ENCODE measurements at regions not wholly inside any gene's neighbourhood (a gene's known extent, or its start where the extent isn't known, plus 50 kb on each side); places are given as distances from the start of the nearest gene placed in this dataset.

DNA sequence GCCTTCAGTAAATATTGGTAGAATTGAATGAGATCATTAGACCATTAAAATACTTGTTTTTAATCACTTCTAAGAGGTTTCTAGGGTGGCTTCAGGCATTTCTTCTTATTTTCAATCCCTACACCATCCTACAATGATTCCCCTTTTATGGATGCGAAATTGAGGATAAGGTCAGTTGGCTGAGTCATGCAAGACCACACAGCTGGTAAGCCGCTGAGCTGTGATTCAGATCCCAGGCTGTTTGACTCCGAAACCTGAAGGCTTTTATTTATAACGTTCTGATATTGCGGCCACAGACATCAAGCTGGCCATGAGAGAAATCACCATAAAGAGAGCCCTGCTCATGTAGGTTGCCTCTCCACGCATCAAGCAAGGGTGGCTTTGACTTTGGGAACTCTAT, 133.4 kb downstream of the VAPA start:
- H3K27ac ChIP-seq (ENCODE audit: poor library complexity, severe bottlenecking), result no peak overlapping the region
- H3K4me3 ChIP-seq (ENCODE audit: severe bottlenecking), result no peak overlapping the region
- no peaks in the 10 kb centered on the region for H3K36me3 ChIP-seq (ENCODE audit: low read depth)
- H3K4me1 ChIP-seq (ENCODE audit: insufficient read depth, poor library complexity, severe bottlenecking), result no peaks in the 10 kb centered on the region
- ATAC-seq (ENCODE audit: low read depth) (no peak), DNase-seq (ENCODE audit: low spot score) (no peak)
- H3K27me3 ChIP-seq (ENCODE audit: insufficient read depth, poor library complexity, severe bottlenecking), result no peaks in the 10 kb centered on the region
- H3K9me3 ChIP-seq (ENCODE audit: severe bottlenecking), result no peaks in the 10 kb centered on the region
- no peak for TF ChIP-seq CTCF (IDR thresholded peaks at IDR 0.05; ENCODE audit: poor library complexity, severe bottlenecking)

GRCh38 chr18:10049747-10050146, 135.9 kb downstream of the VAPA start:
- no peak for TF ChIP-seq CTCF (IDR thresholded peaks at IDR 0.05; ENCODE audit: poor library complexity, severe bottlenecking)
- no peaks in the 10 kb centered on the region for H3K36me3 ChIP-seq (ENCODE audit: low read depth)
- H3K9me3 ChIP-seq (ENCODE audit: severe bottlenecking), result no peaks in the 10 kb centered on the region
- DNase-seq (ENCODE audit: low spot score), result no peak
- no peak for ATAC-seq (ENCODE audit: low read depth)
- H3K27ac ChIP-seq (ENCODE audit: poor library complexity, severe bottlenecking), result no peak overlapping the region
- H3K4me3 ChIP-seq (ENCODE audit: severe bottlenecking), result no peak overlapping the region
- H3K4me1 ChIP-seq (ENCODE audit: insufficient read depth, poor library complexity, severe bottlenecking), result no peaks in the 10 kb centered on the region
- H3K27me3 ChIP-seq (ENCODE audit: insufficient read depth, poor library complexity, severe bottlenecking), result no peaks in the 10 kb centered on the region

DNA sequence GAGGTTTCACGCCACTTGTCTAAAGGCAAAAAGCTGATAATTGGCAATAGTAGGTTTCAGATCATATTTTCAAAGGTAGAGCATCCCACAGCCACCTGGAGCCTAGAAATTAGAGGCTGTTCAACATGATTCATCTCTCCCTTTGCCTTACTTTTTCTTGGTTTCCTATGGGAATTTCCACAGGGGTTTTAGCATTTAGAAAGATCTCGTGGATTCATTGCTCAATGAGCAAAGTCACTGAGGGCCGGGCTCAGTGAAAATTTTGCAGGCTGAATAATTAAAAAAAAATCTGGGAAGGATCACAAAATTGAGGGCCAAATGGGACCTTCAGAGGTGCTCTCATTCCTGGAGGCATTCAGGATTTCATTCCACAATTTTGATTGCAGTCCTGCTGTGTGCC, 137.1 kb downstream of the VAPA start:
- Histone ChIP-seq H3K27me3 (ENCODE audit: insufficient read depth, poor library complexity, severe bottlenecking) (no peaks in the 10 kb centered on the region), H3K4me3 (ENCODE audit: severe bottlenecking) (no peak overlapping the region), H3K36me3 (ENCODE audit: low read depth) (no peaks in the 10 kb centered on the region), H3K27ac (ENCODE audit: poor library complexity, severe bottlenecking) (no peak overlapping the region), H3K9me3 (ENCODE audit: severe bottlenecking) (no peaks in the 10 kb centered on the region), H3K4me1 (ENCODE audit: insufficient read depth, poor library complexity, severe bottlenecking) (no peaks in the 10 kb centered on the region)
- ATAC-seq (ENCODE audit: low read depth) (no peak), DNase-seq (ENCODE audit: low spot score) (no peak)
- TF ChIP-seq CTCF (IDR thresholded peaks at IDR 0.05; ENCODE audit: poor library complexity, severe bottlenecking), result no peak

DNA sequence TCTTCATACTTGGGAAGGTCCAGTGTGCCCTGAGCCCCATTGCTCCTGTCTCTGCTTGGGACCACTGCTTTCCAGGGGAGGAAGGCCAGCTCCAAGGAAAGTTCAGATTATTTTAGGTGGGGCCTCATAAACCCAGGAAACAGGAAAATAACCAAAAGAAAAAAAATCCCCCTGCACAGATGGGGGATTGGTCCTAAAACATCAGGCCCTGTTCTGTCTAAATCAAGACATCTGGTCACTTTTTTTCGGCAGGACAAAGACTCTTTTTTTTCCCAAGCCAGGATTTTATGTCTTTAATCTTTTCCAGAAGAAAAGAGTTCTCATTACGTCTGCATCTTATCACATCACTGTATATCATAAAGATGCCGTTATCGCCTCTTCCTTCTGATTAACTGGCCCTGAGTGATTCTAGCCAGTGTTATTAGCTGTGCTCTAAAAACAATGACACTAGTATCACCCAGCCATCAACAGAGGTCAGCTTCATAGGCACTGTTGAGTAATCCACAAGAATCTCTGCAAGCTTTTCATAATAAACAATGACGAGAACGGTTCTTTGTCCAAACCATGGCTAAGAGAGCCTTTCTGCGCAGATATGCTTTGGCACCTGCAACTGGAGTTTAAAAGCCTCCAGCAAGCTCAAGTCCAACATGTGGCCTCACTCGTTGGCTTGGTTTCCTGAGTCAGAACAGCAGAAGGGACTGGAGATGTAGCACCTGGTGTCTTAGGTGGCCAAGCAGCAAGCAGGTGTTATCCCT, 138.2 kb downstream of the VAPA start:
- Histone ChIP-seq H3K4me3 (ENCODE audit: severe bottlenecking) (no peak overlapping the region), H3K27ac (ENCODE audit: poor library complexity, severe bottlenecking) (no peak overlapping the region), H3K36me3 (ENCODE audit: low read depth) (no peaks in the 10 kb centered on the region), H3K9me3 (ENCODE audit: severe bottlenecking) (no peaks in the 10 kb centered on the region), H3K27me3 (ENCODE audit: insufficient read depth, poor library complexity, severe bottlenecking) (no peaks in the 10 kb centered on the region), H3K4me1 (ENCODE audit: insufficient read depth, poor library complexity, severe bottlenecking) (peaks cover 2% of the 10 kb centered on the region)
- ATAC-seq (ENCODE audit: low read depth) (no peak), DNase-seq (ENCODE audit: low spot score) (no peak)
- TF ChIP-seq CTCF (IDR thresholded peaks at IDR 0.05; ENCODE audit: poor library complexity, severe bottlenecking), result no peak

- Histone ChIP-seq H3K9me3 (ENCODE audit: severe bottlenecking) (no peaks in the 10 kb centered on the region), H3K27ac (ENCODE audit: poor library complexity, severe bottlenecking) (no peak overlapping the region), H3K4me3 (ENCODE audit: severe bottlenecking) (no peak overlapping the region), H3K27me3 (ENCODE audit: insufficient read depth, poor library complexity, severe bottlenecking) (no peaks in the 10 kb centered on the region), H3K36me3 (ENCODE audit: low read depth) (no peaks in the 10 kb centered on the region), H3K4me1 (ENCODE audit: insufficient read depth, poor library complexity, severe bottlenecking) (peaks cover 10% of the 10 kb centered on the region)
- TF ChIP-seq CTCF (IDR thresholded peaks at IDR 0.05; ENCODE audit: poor library complexity, severe bottlenecking), result no peak
- no peak for ATAC-seq (ENCODE audit: low read depth)
- no peak for DNase-seq (ENCODE audit: low spot score)
Measured at GRCh38 chr18:10052871-10053270, 139.1 kb downstream of the VAPA start.

Measured in RWPE2 (cell line).